IPS DF 19.7 (cell line): ENCODE measurements at regions not wholly inside any gene's neighbourhood (a gene's known extent, or its start where the extent isn't known, plus 50 kb on each side); places are given as distances from the start of the nearest gene placed in this dataset.

Source experiments
- DNase-seq: peaks from one replicate; pipeline ENCODE4 v3.0.0-alpha.2; 2013; ENCODE audit warnings: low read depth, low spot score

DNA sequence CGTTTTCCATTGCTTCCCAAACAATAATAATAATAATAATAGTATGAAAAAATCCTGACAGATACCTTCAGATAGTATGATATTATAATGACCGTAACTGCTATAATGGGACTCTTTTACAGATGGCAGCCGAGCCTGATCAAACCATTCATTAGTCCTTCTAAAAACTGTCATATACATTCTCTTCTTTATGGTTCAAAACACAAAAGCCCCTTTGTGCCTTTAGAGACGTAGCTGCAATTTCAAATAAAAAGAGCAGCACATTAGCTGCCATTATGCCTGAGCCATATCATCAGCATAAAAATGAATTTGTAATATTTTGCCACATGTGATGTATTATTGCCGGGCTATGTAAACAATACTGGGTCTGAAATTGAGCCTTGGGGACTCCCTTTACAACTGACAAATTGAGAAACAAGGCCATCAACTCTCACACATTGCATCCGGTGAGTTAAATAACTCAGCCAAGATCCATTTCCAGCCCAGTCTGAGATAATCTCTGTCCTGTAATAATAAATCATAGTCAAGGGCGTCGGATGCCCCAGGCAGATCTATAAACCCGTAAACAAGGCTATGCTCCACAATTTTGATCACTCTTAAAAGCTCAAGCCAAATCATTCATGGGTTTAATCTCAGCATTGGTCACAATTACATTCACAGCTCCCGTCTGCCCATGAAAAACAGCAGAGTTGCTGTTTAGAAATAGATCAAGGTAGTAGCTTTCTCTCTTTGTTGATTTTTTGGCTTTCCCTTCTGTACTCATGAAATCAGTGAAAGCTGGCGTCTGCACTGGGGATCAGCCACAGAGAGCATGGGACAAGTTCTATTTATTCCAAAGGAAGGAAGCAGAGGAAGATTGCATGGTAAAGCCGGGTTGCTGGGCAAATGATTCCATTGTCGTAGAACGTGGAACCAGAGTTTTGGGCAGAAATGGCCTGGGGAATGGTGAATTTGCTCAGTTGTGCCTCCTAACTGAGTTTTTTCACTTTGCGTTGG lies 150.1 kb upstream of the BMPER start:
- DNase-seq, result no peak

DNA sequence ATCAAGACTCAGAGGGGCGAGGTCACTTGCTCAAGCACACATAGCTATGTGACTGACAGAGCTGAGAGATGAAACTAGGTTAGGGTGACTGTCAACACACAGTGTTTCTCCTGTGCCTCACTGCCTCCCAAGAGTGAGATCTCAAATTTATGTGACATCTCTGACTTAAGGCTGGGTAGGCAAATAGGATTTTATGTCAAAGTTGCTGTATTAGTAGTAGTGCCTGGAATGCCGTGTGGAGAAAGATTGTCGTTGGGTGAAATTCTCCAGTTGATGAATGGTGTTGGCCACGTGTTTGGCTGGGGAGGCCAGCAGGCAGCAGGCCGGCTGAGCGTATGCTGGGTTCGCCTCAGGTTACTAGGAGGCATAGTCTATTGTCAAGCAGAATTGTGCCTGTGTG lies 148.3 kb upstream of the BMPER start:
- no peak for DNase-seq

DNA sequence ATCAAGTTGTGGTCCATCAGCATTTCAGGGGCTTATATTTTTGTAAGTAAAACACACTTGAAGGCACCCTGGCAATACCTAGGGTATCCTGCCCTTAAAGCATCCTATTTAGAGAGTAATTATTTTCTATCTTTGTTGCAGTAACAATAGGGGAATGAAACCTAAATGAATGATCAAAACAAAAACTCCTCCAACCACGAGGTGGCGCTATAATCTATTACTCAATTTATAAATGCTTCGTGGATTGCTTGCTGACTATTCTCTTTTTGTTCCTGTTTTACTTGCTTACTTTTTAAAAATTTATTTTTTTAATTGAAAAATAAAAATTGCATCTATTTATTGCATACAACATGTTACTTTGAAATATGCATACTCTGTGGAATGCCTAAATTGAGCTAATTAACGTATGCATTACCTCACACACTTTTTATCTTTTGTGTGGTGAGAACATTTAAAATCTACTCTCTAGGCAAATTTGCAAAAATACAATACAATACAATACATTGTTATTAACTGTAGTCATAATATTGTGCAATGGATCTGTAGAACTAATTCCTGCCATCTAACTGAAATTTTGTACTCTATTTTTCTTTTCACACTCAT lies 147.7 kb upstream of the BMPER start:
- DNase-seq, result no peak

DNA sequence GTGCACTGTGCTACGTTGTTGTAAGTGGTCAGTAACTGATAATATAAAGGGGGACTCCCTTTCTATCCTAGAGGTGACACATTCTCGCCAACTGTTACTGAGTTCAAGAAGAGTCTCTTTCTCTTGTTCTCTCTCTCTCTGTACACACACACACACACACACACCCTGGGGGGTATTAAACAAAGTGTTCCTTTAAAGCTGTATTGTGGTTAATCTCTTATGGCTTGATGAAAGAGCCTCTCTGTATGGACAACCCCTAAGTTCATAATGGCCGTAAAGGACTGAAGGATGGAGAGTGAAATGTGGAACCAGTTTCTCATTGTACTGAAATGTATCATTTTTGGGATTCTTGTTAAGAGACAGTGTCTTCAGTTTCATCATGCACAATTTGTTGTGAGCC lies 145.2 kb upstream of the BMPER start:
- DNase-seq, result no peak

DNA sequence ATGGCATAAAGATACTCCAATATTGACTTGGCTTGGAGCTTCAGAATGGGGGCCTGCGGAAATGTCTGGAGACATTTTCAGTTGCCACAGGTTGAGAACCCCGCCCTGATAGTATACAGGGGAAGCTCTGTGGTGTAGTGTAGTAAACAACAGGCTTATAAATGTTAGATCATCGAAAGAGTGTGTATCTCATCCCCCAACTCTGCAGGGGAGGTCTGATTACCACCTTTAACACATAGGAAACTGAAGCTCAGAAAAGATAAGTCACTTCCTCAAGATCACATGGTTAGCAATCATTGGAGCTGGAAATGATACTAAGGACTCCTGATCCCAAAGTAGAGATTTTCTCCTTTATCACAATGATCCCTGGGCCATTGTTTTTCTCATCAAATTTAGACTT lies 144.5 kb upstream of the BMPER start:
- DNase-seq, result no peak

DNA sequence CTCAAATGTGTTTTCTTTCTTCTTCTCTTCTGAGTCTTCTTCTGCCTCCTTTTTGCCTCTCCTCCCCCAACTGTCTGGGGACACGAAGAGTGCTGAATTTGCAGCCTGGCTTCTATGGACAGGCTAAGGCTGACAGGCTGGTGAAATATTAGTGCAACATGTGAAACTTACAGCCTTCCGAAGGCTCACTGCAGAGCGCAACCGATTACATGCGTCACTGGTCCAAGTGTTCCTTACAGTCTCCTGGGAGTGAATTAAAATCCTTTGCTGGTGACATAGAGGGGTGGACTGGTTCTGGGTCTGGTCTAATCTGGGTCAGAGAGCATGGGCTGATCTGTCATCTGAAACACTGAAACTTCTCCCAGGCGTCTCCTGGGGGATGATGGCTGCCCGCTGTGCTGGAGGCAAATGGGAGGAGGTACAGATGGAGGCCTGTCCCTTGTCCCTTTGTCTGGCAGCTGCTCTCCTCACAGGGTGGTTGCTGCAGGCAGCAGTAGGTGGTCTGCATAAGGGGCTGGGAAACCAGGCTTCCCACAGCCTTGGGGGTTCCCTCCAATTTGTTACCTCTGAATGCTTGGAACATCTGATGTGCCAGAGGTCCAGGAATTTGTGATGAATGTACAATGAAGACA lies 143.8 kb upstream of the BMPER start:
- DNase-seq, result no peak

DNA sequence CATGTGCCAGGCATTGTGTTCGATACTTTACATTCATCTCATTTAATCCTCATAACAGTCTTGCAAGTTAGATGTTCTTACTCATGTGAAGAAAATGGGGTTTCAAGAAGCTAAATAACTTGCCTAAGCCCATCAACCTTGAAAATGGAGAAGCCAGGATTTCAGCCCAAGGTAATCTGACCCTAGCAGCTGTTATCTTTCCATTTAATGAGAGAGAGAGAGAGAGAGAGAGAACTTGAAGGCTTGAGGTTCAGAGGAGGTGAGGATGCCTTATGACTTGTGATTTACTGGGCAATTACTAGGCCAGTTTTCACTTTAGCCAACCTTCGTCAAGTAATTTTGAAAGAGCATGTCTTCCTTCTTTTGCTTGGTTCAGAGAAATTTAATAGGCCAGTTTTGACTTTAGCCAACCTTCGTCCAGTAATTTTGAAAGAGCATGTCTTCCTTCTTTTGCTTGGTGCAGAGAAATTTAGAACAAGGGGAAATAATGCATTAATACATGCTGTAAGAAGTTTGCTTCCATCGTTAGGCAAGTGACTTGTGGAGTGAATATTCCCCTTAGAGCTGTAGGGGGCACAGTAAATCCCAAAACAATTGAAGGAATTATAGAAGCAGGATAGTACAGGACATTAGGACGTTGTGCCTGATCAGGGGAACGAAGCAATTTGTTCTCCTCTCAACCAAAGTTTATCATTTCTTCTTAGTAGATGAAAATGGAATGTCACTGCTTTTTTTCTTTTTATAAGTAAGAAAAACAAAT lies 143.0 kb upstream of the BMPER start:
- no peak for DNase-seq

DNA sequence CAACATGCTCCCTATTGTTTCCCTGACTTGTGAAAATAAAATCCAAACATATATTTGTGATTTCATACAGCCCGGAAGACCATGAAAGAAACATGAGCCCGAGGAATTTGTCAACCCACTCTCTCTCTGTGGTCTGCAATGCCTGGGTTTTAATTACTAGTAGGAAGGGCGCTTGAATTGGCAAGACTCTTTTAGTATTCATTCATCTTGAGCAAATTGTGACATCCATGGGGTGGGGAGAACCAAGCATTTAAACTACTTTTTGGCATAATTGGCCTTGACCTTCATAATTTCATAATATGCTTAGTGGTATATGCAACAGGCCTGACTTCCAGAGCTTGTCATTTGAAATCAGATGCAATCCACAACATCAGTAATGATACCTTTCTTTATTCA lies 142.4 kb upstream of the BMPER start:
- no peak for DNase-seq

DNA sequence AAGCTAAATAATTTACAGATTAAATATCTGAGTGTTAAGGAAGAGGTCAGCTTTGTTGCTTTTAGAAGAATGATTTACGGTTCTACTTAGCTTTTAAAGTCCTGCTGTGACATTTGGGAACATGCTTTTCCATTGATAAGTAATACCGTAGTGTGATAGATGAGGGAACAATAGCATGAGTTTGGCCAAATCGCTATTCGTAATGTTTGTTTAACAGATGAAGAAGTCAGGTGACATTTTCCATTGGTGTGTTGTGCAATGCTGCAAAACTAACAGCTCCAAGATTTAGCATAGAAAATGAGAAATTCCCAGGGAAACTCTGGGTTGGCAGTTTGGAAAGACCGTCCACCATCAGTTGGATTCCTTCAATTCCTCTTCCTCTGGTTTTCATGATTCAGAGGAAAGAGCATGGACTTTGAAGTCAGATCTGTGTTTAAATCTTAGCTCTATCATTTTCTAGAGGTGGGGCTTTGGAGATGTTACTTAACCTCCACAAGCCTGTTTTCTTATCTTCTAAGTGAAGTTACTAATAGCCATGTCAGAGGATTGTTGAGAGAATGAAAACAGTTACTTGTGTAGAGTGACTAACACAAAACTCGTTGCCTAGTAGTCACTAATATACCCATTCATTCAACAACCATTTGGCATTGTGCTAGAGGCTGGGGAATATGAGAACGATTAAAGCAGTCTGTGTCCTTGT lies 140.4 kb upstream of the BMPER start:
- DNase-seq, result no peak

DNA sequence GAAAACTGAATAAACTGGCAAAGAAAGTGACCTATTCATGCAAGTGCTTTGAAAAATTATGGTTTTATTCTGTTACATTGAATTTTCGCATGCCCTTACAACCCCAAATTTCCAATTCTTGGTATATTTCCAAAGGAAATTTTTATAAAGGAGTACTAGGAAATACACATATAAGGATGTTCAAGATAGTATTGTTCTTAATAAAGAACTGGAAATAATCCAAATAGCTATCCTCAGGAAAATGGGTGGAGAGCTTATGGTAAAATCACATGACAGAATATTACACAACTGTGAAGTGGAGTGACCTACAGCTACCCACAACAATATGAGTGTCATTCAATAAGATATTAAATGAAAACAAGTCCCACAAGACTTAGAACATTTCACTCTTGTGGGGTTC lies 138.9 kb upstream of the BMPER start:
- DNase-seq, result no peak

DNA sequence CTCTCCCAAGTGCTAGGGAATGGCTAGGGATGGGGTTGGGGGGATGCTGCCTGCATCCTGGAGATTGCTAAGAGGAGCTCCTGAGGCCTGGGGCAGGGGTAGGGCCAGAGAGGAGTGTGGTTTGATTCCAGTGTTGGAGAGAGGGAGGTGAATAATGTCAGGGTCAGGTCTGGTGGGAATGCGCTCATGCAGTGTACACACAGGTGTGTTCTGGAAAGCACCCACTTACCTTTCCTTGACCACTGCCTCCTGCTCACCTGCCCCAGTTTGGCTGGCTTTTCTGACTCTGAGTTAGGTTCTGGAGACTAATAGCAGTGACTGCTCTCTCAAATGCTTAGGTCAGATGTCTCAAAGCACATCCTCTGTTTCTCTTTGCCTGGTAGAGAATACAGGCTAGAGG lies 135.4 kb upstream of the BMPER start:
- DNase-seq, result no peak

DNA sequence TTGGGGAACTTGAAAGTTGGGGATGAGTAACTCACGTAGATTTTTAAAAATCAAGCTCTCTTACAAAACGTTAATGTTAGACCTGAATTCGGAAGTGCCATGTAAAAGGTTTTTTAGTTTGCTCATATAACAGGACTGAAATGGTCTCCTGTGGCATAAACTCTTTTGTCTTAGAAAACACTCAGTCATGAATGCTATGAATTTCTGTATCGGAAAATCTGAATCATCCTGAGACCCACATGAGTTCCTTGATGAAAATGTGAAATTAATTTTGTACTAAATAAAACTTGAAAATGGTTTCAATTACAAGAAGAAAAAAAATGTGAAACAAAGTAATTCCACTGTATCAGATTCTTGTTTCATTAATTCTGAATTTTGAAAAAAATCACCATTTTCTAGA lies 134.8 kb upstream of the BMPER start:
- no peak for DNase-seq

DNA sequence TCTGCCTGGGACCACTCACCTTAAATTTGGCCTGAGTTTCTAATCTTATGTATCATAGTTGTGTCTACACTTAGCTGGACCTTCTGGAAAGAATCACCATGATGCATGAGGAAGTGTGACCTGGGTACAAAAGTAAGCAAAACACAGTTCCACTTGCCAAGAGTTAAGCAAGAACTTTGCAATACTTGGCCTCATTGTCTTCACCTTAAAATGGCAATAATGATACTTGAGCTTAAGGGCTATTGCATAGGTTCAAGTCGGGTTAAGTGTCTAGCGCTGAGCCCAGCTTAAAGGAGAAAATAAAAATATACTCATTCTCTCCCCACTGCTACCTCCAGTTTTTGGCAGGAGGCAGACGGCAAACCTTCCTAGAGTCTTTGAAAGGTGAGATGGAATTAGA lies 133.9 kb upstream of the BMPER start:
- no peak for DNase-seq

DNA sequence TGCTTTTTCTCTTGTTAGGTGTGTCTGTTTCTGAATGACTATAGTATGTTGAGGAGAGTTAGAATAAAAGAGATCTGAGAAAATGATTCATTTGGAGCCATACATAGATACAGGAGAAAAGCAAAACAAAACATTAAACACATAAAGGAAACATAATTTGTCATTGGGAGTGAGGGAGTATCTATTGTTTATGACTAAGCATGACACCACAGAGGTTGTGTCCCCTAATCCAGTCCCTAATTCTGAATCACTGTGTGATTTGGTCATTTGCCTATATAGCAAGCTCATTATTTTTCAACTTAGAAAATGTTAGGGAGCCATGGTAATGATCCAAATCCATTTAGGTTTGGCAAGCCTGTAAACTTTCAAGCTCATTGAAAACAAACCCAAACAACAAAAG lies 132.3 kb upstream of the BMPER start:
- no peak for DNase-seq

DNA sequence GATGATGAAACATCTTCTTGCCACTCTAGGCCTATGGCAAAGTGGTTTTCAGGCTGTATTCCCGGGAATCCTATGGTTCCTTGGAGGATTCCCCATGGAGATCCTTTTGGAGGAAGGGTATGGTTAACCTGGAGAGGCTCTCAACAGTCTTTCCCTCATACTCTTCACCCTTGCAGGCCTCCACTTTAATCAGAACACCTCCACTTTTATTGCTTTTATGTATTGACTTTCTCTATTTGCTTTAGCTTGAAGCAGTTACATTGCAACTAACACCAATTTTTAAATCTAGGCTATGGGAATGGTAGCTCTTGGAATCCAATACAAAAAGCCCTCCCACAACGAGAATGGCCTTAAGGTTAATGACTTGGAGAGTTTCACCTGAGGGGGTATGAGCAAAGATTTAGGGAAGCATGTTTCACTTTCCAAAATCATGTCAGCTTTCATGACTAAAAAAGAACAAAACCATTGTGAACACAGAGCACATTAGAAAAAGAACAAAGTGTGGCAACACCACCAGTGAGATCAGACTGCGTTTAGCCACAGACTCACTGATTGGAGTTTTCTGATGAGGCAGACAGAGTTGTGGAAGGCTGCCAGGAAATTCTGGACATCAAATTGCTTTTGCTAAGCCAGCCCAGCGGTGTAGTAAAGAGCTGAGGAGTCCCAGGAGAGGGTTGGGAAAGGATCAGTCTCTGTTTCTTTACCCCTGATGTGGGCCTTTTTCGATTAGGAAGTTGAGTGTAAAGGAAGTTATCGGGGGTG lies 130.4 kb upstream of the BMPER start:
- no peak for DNase-seq

DNA sequence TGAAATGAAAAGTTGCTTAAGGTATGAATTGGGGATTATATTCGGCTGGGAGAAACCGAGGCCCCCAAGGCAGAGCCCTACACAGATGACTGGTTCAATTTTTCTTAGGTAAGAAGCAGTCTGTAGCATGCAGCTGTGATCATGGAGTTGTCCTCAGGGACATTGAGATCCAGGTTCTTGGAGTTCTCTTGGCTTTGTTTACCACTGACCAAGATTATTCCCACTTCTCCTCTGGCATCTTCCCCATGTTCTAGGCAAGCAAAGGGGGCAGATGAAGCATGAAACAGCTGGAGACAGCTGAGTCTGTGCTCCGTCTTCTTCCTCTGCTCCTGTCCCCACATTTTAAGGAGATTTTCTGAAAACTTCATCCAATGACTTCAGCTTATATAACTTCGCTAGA lies 129.5 kb upstream of the BMPER start:
- no peak for DNase-seq

DNA sequence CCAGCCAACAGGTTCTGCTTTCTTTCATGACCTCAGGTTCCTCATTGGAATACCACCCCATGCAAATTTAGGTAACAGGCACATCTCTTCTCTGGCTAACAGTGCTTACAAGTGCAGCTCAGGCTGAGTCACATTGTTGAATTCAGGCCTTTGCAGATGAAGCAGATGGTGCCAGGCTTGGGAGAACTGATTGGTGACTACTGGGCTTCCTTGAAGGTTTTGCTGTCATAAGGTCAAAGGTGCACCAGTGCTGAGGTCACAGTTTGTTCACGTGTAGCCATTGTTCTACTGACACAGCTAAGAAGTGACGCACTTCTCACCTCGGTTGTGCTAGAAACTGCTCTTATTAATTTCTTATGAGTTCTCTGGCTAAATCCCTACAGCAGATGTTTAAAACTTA lies 128.6 kb upstream of the BMPER start:
- DNase-seq, result no peak

DNA sequence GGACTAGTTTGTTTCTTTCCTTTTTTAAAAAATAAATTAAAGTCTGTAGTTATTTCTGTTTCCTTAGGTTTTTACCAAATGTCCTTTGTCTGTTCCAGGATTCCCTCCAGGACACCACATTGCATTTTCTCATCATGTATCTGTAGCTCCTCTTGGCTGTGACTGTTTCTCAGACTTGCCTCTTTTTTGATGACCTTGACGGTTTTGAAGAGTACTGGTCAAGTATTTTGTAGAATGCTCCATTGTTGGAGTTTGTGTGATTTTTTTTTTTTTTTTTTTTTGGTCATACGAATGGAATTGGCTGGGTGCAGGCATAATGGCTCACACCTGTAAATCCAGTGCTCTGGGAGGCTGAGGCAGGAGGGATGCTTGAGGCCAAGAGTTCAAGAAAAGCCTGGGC lies 127.1 kb upstream of the BMPER start:
- DNase-seq, result no peak

DNA sequence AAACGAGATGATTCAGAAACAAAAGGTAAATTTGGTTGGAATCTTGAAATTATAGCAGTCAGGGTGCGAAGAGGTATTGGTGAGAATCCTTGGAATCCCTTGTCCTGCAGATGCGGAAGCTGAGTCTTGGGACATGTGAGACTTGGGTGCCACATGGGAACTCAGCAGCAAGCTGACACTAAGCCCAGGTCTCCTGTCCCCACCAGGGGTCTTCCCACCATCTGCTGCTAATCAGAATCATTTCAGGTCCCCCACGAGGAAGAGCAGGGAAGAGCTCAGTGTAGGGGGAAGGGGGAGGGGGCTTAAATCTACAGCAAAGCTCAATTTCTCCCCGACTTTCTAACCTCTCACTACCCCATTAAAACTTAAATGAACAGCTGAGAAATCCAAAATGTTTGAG lies 126.1 kb upstream of the BMPER start:
- DNase-seq, result no peak

DNA sequence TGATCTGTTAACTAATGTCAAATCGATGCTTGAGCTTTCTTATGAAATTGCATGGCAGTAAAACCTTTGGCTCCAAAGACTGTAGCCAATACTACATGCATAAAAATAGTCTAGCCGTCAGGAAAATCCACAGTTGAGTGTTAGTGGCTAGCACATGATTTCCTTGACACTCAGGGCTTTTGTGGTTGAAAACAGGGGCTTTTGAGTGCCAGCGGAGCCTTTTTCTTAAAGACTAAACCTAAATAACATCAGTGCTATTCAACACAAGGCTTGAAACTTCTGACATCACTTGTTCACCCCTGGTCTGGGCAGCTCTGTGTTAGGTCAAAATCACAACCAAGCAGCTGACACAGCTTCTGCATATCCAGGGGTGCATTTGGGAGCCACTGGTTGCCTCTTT lies 124.2 kb upstream of the BMPER start:
- no peak for DNase-seq

DNA sequence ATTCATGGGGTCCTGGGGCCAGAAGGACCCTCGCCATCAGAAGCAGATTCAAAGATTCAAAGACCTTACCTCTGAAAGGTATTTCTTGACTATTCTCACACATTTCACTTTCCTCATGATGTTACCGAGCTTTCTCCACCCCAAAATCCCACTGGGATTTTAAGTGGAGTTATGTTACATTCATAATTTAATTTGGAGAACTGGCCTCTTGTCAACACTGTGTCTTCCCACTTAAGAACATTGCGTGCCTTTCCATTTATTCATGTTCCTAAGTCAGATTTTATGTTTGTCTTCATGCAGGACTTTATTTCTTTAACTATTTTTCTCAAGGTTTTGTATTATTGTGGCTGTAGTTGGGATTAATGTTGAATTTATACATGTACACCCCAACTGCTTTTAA lies 123.5 kb upstream of the BMPER start:
- no peak for DNase-seq
